Erythroblast (primary cell): ENCODE measurements at regions not wholly inside any gene's neighbourhood (a gene's known extent, or its start where the extent isn't known, plus 50 kb on each side); places are given as distances from the start of the nearest gene placed in this dataset.

Experiments
- DNase-seq, 2 experiments: peaks; one replicate each; lab custom pipeline; 2025; lab: John Stamatoyannopoulos, UW
- GATA1 ChIP-seq: IDR thresholded peaks from 2 replicates; pipeline ENCODE4 v1.6.1; 2011; ENCODE audit warnings: low read depth, mild to moderate bottlenecking, control low read depth, low read length, moderate library complexity
- POLR2A ChIP-seq: IDR thresholded peaks from 2 replicates; pipeline ENCODE4 v1.6.1; 2011; ENCODE audit warnings: mild to moderate bottlenecking, low read length

- TF ChIP-seq POLR2A, result no peak
- no peak for TF ChIP-seq GATA1
- no peak for DNase-seq
Measured at GRCh38 chr10:113357681-113358300, 195.1 kb upstream of the HABP2 start.

GRCh38 chr10:113359655-113360054, 193.2 kb upstream of the HABP2 start:
- TF ChIP-seq GATA1 (no peak), POLR2A (no peak)
- DNase-seq, result no peak

- TF ChIP-seq POLR2A, result no peak
- TF ChIP-seq GATA1, result no peak
Measured at GRCh38 chr10:113360870-113361269, 192.0 kb upstream of the HABP2 start.

GRCh38 chr10:113362645-113363091, 190.2 kb upstream of the HABP2 start:
- TF ChIP-seq GATA1, result no peak
- no peak for TF ChIP-seq POLR2A
- DNase-seq, result no peak

More at GRCh38 chr10:113360870-113361269, 192.0 kb upstream of the HABP2 start:
- DNase-seq, result no peak

DNA sequence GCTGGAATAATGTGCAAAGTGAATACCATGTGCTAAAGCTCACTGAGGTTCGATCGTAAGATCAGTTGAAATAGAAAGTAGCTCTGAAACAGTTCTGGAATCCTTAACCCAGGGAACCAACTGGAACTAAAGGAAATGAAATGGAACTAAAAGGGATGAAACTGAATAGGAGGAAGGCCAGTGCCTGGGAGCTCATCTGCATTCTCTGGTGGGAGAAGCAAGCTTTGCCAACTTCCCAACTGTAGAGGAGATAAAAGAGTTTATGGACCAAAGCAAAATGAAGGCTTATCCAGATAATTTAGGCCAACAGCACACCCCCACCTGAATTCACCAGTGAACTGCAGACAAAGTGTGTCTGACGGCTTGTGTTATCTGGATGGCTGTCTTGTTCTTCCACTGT, 188.6 kb upstream of the HABP2 start:
- TF ChIP-seq POLR2A, result no peak
- TF ChIP-seq GATA1, result no peak
- no peak for DNase-seq

GRCh38 chr10:113368666-113369364, 184.0 kb upstream of the HABP2 start:
- TF ChIP-seq GATA1 (no peak), POLR2A (no peak)
- no peak for DNase-seq

DNA sequence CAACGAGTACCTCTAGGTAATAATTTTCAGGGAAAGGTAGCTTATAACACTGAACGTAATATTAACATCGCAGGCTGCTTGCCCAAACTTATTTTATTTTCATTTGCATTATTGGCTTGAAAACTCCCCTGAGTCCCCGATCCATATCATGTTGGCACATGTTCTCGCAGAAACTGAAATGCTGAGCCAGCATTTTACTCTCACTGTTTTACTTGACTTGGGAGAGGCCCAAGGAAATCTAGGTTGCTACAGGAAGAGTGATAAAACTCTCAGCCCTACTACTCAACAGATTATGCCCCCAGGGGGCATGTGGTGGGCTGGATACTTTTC, 183.5 kb upstream of the HABP2 start:
- DNase-seq, result no peak
- no peak for TF ChIP-seq POLR2A
- no peak for TF ChIP-seq GATA1

GRCh38 chr10:113376428-113376827, 176.4 kb upstream of the HABP2 start:
- no peak for DNase-seq
- no peak for TF ChIP-seq POLR2A
- no peak for TF ChIP-seq GATA1

GRCh38 chr10:113379091-113379490, 173.8 kb upstream of the HABP2 start:
- TF ChIP-seq POLR2A (no peak), GATA1 (no peak)

DNA sequence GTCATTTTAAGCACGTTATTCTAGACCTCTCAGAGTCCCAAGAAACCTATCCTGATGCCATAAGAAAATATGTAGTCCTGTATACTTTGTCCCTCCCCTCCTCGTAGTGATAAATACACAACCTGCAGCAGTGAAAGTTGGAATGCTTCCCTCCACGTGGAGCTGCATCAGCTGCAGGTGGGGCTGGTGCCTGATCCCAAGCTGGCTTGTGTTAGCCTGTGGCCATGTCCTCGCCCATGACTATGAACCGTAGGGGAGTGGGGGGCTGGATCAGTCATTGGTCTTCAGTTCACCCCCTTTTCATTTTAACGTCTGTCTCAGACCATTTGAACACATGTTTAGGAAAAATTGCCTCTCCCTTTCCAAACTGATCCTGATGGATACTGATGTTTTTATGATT, 171.4 kb upstream of the HABP2 start:
- no peak for DNase-seq
- TF ChIP-seq GATA1, result no peak
- no peak for TF ChIP-seq POLR2A

More at GRCh38 chr10:113379091-113379490, 173.8 kb upstream of the HABP2 start:
- no peak for DNase-seq

DNA sequence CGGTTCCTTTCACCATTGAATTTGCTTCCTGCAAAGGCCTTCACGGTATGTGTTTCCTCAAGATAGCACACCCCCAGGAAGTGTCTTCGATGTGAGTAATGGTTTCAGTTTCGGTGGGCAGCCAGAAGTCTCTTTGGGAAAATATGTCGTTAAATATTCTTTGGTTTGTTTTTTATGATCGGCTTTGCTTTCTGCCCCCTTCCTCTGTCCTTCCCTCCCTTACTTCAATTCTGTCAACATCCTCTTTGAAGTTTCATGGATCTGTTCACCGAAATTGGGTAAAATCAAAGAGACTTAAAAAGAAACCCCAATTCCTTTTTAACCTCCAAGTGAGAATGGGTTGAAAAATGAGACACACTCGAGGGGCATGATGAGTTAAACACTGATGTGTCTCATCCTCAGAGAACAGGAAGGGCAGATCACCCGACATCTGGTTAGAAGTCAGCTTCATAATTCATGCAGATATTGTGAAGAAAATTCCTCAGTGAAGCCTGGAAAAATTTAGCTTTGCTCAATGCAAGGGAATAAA, 170.8 kb upstream of the HABP2 start:
- DNase-seq, result no peak
- TF ChIP-seq GATA1, result no peak
- TF ChIP-seq POLR2A, result no peak

DNA sequence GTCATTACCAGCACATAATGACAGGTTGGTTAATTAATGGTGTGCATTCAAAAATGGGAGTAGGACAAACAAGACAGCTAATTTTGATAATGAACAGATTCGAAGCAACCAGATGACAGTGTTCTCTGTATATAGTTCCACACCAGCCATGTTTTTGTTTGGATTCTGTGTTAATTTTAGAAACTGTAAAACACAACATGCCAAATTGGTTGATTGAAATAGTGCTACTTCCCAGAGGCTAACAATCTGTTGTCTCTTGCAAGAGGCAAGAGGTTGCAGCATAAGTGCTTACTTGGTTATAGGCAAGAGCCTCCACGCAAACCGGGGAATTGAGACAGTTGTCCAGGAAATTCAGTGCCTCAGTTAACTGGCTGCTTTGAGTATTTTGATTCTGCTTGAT, 170.2 kb upstream of the HABP2 start:
- TF ChIP-seq POLR2A (no peak), GATA1 (no peak)
- no peak for DNase-seq

GRCh38 chr10:113384181-113384580, 168.7 kb upstream of the HABP2 start:
- TF ChIP-seq GATA1 (no peak), POLR2A (no peak)
- DNase-seq, result no peak

DNA sequence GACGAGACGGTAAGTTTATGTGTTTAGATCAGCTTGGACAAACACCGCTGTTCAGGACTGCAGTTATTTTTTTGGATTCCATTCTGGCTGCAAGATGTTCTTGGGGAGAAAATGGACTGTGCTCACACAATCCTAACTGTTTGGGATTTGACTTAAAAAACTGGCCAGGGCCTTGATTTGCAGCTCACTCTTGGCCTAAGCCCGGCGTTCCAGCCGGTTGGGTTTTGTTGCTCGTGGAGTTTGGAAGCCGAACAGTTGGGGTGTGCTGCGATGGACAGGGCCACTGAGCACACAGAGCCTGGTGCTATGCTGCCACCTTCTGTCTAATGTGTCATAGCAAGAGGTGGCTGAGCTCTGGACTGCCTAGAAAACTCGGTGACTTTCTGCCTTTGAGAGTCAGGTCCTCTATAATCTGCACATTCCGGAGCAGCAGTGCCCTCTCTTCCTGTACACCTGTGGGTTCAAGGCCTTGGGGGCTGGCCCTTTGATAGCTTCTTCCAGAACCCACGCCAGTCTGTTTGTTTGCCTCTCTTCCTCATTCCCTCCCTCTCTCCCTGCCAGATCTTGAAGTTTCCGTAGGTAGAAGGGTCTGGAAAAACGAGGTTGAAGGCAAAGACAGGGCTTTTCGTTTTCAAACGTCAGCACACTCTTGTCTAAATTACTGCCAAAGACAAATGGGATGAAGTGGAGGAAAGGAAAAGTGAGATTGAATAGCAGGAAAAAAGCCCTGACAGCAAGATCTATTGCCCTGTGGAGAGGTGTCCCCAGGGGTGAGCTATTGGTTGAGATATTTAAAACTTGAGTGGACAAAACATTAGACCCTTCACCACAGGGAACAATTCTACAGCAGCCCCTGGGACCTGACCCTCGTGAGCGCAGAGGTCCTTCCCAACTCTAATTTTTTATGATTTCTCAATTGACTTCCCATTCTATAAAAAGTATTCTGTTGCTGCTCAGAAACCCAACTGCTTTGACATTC, 167.5 kb upstream of the HABP2 start:
- no peak for TF ChIP-seq GATA1
- TF ChIP-seq POLR2A, result no peak
- DNase-seq, result peak; percentile 41 to 57

- no peak for DNase-seq
- TF ChIP-seq POLR2A (no peak), GATA1 (no peak)
Measured at GRCh38 chr10:113386005-113386404, 166.8 kb upstream of the HABP2 start.
